Adrenal gland (tissue), 5 donors: ENCODE measurements at regions not wholly inside any gene's neighbourhood (a gene's known extent, or its start where the extent isn't known, plus 50 kb on each side); places are given as distances from the start of the nearest gene placed in this dataset.

Experiments
- CTCF ChIP-seq, 6 experiments: fragments of 450-650 bp in 4 of 6; fragments of 200-600 bp in 2 of 6; sonication (generic) in 1 of 6; IDR thresholded peaks; 1 replicate in 5 of 6; 2 replicates in 1 of 6; pipeline versions ENCODE4 v1.5.1 to v1.8.0; 2016 to 2021; ENCODE audit warnings: antibody characterized with exemption in 6 of 6, mild to moderate bottlenecking in 2 of 6, moderate library complexity in 1 of 6
- POLR2A ChIP-seq, 2 donors: fragments of 450-650 bp; IDR thresholded peaks; one replicate each; pipeline ENCODE4 v1.6.1; 2017; ENCODE audit warnings: antibody characterized with exemption in 2 of 2, mild to moderate bottlenecking in 2 of 2, moderate library complexity in 1 of 2
- donor health status: DM: no; HTN: no; CAD: no.

DNA sequence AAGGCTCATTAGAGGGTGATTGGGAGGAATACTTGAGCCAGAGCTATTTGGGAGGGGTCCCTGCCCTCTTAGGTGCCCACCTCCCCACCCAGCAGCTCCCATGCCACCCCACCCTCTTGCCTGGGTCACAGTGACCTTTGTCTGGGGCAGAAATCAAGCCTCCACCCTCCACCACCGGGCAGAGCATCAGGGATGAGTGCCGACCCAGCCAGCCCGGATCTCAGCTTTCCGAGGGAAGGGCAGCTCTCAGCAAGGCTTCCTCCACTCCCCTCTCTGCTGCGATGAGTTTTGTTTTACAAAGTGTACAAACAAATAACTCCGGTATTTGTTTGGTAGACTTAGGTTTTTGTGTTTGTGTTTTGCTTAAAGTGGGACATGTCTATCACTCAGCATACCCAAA lies 136.7 kb upstream of the CST7 start:
- TF ChIP-seq POLR2A (IDR thresholded peaks at IDR 0.05) (no peak), CTCF (IDR thresholded peaks at IDR 0.05) (no peak)
